Activated effector memory CD4-positive, alpha-beta T cell treated with anti-CD3 and anti-CD28 coated beads, Interleukin-2, amount 50 U/mL, for 16 hours (primary cell): ENCODE measurements at regions not wholly inside any gene's neighbourhood (a gene's known extent, or its start where the extent isn't known, plus 50 kb on each side); places are given as distances from the start of the nearest gene placed in this dataset.
"Not testable (repeated sequence)": the region's sequence is repeated elsewhere in the genome, so short reads cannot be mapped to it uniquely, and the experiment has no call there.

Source experiments
- DNase-seq: peaks from one replicate; pipeline ENCODE4 v3.0.0-alpha.2; 2020

DNA sequence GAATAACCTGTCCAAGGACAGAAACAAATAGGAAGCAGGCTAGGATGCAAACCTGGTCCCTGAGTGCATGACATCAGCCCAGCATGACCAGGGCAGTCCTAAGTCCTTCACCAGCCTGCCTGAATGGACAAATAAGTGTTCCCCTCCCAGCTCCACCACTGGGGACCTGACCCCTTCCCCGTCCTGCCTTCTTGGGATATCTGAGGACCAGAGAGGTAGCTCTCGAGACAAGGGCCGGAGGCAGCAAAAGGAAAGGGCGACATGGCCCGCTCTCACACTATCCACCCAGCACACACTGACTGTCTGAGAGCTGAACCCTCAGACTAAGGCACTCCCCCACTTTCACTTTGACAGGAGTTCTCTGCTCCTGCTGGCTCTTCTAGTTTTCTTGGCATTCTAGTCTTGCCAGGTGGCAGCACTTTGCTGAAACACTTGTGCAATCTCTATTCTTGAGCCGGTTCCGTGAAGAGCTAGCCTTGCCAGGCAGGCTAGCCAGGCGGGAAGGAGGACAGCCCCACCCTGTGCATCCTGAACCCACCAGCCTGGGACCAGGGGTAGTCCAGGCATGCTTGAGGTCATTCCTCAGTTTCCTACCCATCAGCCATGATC lies 251.1 kb upstream of the RAB4A start:
- no peak for DNase-seq

DNA sequence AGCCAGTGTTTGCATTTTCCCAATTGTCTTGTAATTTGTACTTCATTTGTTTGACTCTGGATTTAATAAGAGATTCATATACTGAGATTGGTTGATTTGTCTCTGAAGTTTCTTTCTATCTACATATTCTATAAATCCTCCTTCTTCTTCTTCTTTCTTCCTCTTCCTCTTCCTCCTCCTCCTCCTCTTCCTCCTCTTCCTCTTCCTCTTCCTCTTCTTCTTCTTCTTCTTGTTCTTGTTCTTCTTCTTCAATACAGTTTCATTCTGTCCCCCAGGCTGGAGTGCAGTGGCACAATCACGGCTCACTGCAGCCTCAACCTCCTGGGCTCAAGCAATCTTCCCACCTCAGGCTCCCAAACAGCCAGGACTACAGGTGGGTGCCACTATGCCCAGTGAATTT lies 249.9 kb upstream of the RAB4A start:
- not testable (repeated sequence) for DNase-seq

- DNase-seq = no peak
Observed at GRCh38 chr1:229022595-229023333, 248.1 kb upstream of the RAB4A start.

- DNase-seq = no peak
Observed at GRCh38 chr1:229023651-229024300, 247.1 kb upstream of the RAB4A start.

DNA sequence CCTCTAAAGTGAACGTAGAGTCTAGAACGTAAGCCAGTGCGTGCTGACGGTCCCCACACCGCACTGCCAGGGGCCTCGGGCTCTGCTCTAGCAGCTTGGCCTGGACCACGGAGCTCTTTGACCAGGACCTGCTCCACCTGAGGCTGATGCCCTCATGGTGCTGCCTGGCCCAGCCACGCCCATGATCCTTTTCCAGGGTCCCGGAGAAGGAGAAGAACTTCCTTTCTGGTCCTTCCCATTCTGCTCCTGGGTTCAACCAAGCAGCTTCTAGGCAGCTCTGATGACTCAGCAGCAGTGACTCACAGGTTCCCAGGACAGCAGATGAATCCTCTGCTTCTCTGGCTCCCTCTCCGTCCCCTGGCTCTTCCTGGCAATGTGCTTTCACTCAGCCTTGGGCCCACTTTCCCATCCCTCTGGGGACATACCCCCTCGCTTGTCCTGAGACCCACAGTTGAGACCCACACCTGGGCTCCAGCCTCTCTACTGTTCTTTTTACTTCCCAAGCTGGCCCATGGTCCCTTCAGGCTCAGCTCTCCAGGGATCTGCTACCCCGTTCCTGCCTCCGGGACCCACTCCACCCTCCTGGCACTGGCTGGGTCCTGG lies 246.3 kb upstream of the RAB4A start:
- no peak for DNase-seq

GRCh38 chr1:229025576-229025975 lies 245.3 kb upstream of the RAB4A start:
- DNase-seq = no peak

DNA sequence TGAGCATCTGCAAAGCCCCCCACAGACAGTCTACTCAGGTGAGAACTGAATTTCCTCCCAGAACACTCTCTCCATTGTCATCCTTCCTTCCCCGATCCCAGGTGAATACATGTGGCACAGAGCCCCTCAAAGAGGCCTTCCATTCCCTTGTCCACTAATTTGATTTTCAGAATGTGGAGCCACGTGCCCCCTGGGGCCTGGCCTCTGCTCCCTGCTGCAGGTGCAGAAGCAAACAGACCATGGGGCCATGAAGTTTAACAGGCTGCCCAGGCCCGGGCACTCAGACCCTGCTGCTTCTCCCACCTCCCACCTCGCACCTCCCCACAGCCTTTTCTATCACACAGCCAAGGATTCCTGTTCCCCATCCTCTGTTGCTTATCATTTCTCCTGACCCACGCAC lies 243.8 kb upstream of the RAB4A start:
- DNase-seq = no peak

DNA sequence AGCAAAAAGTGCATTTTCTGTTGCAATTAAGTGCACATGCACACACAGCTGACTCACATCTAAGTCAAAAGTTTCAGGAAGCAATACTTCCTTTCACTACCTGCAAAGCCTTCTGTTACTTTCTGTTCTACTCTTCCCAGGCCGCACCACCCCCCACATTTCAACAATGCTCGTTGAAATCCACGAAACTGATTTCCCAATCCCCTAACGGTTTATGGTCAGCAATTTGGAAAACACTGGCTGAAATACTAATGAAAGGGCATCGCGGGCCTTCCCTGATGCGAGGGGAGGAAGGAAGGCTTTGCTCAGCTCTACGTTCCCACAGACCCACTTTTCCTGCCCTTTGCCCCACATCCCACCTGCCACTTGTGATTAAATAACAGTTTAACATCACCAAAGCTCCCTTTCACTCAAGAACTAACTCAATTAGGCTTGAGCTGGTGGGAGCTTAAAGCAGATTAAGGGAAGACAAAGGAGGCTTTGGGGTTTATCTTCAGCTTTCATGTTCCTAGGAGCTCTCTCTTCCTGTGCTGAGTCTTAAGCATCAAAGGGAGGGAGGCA lies 243.2 kb upstream of the RAB4A start:
- peak; percentile 70 for DNase-seq

GRCh38 chr1:229028544-229028943 lies 242.4 kb upstream of the RAB4A start:
- no peak for DNase-seq

DNA sequence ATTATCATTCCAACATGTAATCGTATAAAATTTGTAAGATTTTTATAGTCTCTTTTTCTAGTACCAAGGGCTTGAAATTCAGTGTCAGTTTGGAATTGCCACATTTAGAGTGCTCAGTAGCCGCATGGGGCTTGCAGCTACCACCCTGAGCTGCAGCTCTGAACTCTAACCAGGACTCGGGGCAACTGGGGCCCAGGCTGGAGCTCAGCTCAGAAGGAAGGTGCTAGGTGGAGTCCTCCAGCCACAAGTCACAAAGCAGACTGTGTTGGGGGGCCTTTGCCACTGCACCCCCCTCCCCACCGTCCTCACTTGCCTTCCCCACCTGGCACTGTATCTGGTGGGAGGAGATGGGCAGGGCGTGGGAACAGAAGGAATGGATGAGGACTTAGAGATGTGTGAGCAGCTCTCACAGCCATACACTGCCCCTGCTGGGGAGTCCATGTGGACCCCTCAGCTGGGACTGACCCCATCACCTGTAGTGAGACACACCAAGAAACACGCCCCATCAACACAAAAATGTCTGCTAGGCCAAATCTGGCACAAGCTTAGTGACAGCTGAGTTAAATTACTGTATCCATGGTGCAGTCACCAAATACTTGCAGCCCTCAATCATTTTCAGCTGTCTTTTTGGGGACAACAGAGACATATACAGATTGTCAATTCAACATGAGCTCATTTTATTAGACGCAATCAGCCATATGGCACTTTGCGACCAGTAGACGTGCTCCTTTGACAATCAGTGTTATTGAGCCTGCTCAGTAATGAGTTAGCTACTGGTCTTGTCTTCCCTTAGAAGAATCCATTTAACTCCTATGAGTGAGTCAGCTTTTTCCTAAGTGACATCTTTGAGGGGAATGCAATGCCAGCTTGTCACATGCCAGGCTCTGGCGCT lies 241.7 kb upstream of the RAB4A start:
- DNase-seq = no peak

- DNase-seq = no peak
Observed at GRCh38 chr1:229029879-229030235, 241.1 kb upstream of the RAB4A start.

DNA sequence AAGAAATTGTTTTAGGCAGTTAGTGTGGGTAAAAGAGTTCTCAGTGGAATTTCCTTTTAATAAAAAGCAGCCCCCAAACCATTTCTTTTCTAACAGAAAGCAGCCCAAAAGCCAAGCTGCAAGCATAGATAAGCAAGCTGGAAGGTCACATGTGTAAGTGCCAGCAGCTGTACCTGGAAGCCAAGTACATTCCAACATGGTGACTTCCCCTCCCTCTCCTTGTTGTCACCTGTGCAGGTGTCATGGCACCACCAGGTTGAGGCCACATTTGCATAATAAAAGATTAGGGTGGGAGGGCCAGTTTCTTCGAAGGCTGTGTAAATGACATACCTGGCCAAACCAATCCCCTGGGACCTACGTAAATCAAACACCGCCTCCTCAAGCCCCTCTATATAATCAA lies 240.3 kb upstream of the RAB4A start:
- DNase-seq = no peak

DNA sequence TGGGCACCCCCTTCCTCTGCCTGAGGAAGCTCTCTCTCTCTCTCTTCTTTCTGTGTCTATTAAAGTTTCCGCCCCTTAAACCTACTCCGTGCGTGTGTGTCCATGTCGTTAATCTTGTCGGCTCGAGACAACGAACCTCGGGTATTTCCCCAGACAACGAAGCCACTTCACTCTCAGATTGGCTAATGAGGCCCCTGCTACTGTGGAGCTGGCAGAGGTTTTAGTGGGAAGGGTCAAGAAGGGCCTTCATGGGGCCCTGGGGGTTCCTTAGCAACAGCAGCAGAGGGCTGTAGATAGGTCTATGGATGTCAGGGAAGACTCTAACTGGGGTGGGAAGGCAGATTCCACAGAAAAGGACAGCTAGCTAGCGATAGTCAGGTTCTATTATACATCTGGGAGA lies 239.8 kb upstream of the RAB4A start:
- DNase-seq = no peak

DNA sequence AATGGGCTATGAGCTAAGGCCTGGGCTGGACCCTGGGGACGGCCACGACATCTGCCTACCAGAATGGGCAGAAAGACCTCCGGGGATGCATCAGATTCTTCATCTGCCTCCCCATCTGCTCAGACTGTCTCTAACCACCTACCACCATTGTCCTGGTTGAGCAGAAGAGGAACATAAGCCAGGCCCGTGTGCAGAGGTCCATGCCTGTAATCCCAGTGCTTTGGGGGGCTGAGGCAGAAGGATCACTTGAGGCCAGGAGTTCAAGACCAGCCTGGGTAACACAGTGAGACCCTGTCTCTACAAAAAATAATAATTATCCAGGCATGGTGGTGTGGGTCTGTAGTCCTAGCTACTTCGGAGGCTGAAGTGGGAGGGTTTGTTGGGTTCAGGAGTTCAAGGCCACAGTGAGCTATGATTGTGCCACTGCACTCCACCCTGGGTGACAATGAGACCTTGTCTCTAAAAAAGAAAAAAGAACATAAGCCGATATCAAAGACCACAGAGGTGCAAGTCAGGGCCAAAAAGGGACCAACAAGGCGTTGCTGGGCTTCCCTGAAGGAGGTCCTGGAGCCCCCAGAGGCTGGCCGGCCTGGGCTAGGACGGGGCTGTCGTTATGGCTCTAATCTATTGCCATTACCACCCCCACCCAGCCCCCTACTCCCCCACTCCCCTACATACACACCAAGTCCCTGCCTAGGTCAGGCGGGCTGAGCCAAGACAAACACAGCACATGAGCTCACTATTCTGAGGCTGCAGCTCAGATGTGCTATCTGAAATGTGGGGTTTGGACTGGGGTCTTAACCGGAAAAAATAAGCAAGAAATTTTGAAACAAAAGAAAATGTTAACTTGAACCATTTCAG lies 239.2 kb upstream of the RAB4A start:
- no peak for DNase-seq

GRCh38 chr1:229032375-229032774 lies 238.5 kb upstream of the RAB4A start:
- no peak for DNase-seq

DNA sequence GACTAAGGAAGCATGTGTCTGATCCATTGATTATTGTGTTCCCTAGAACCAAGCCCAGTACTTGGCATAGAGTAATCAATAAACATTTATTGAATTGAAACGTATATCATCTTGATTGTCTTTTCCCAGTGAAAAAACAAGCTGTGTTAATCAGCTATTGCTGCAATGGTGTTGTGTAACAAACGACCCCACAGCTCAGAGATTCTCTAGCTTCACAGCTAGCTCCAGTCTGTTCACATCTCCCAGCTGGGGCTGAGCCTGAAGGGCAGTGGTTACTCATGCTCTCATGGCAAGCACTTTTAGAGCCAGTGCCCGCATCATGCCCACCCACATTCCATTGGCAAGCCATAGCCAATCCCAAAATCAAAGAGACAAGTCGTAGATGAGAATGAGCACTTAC lies 237.4 kb upstream of the RAB4A start:
- DNase-seq = no peak

GRCh38 chr1:229034342-229034741 lies 236.6 kb upstream of the RAB4A start:
- no peak for DNase-seq

DNA sequence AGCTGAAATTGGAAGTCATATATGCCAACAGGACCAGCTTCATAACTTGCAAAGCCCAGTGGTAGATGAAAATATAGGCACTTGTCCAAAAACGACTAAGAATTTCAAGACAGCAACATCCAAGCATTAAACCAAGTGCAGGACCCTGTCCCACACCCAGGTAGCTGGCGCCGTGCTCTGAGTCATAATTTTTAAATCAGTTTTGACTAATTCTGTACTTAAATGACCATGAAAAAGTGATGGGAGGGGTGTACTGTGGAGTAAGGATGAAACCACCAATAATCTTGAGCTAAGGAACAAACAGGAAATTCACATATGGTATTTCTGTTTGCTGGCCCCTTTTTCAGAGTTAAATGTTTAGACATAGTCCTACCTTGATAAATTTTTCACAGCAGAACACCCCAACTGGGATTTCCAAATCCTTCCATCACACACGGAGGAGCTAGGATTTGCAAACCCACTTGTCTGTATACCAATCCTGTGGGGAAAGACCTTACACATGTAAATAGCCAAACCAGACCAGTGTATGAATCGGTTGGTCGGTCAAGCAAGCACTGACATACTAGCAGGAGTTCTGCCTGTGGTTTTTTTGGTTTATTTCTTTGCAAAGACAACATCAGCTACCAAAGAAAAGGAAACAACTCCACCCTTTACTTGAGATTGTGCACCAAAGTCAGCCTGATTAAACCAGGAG lies 235.7 kb upstream of the RAB4A start:
- no peak for DNase-seq

DNA sequence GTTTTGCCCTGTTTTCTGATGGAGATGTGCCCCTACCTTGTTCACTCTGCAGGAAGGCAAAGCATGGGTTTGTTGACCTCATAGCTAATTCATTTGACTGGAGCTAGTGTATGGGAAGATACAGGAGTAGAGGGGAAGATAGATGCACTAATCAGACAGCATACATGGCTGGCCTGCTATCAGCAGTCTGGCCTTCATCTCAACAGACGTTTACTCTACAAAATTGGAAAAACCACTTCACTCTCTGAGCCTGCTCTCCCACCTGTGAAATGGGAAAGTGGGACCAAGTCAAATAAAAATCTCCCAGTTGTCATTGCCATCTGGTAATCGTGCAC lies 235.2 kb upstream of the RAB4A start:
- DNase-seq = no peak

DNA sequence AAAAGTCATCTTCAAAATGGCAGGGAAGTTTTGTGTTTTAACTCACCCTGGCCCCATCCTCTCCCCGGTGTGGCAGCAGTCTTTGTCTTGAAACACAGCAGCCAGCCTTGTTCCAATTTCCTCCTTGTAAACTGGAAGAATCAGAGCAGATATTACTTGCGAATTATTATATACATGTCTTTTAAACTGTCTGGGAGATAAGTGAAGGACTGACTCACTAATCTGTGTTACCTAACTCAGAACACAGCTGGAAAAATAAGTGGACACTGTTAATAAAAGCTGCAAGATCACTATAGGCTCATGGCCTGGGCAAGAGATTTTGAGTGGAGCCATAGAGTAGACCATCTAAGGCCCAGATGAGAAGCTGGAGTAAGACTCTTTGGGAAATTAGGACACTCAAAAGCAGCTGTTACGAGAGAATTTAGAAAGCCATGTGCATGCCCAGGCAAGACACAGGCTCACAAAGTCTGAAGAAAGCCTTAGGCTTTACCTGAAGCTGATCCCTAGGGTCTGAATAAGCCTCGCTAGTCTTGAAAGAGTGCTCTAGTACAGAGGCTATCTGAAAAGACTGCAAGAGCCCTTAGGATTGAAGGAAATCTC lies 233.0 kb upstream of the RAB4A start:
- no peak for DNase-seq
